Ishikawa (cell line): ENCODE measurements at regions not wholly inside any gene's neighbourhood (a gene's known extent, or its start where the extent isn't known, plus 50 kb on each side); places are given as distances from the start of the nearest gene placed in this dataset.

Source experiments
- CEBPB ChIP-seq: IDR thresholded peaks from 2 replicates; pipeline ENCODE4 v1.6.1; 2012
- EGR1 ChIP-seq: IDR thresholded peaks from 2 replicates; pipeline ENCODE4 v1.6.1; 2012
- EP300 ChIP-seq: IDR thresholded peaks from 2 replicates; pipeline ENCODE4 v1.6.1; 2012; ENCODE audit warnings: borderline replicate concordance
- FOXM1 ChIP-seq: IDR thresholded peaks from 2 replicates; pipeline ENCODE4 v1.6.1; 2012; ENCODE audit warnings: low read depth, borderline replicate concordance
- MAX ChIP-seq: IDR thresholded peaks from 2 replicates; pipeline ENCODE4 v1.6.1; 2012
- RAD21 ChIP-seq: IDR thresholded peaks from 2 replicates; pipeline ENCODE4 v1.6.1; 2012; ENCODE audit warnings: low read depth
- REST ChIP-seq: IDR thresholded peaks from 2 replicates; pipeline ENCODE4 v1.6.1; 2012; ENCODE audit warnings: low read depth, mild to moderate bottlenecking
- YY1 ChIP-seq: IDR thresholded peaks from 2 replicates; pipeline ENCODE4 v1.6.1; 2012; ENCODE audit warnings: low read depth
- ZBTB7A ChIP-seq: IDR thresholded peaks from 2 replicates; pipeline ENCODE4 v1.6.1; 2012; ENCODE audit warnings: low read depth
- TF ChIP-seq, protein P1 (sequence below): IDR thresholded peaks from 2 replicates; pipeline ENCODE4 v1.6.1; 2012

DNA sequence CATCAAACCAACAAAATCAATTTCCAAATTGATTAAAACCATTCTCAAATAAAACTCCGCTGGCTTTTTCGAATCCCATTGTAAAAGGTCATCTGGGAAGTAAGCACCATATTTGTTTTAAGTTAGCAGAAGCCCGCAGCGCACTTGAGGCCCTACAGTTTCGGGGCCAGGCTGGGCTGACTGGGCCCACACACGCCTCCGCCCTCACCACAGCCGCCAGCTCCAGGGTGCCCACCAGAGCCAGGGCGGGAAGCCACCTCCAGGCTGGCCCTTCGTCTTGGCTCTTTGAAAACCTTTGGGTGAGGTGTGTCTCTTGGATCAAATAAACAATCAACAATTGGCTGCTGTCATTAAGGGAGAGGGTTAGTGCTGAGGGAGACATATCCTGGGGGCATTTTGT lies 133.3 kb downstream of the SOX1 start:
- TF ChIP-seq MAX (no peak), REST (no peak), YY1 (no peak), EP300 (no peak), ZBTB7A (no peak), CEBPB (no peak), FOXM1 (no peak), EGR1 (no peak), RAD21 (no peak)
- TF ChIP-seq, protein P1, sequence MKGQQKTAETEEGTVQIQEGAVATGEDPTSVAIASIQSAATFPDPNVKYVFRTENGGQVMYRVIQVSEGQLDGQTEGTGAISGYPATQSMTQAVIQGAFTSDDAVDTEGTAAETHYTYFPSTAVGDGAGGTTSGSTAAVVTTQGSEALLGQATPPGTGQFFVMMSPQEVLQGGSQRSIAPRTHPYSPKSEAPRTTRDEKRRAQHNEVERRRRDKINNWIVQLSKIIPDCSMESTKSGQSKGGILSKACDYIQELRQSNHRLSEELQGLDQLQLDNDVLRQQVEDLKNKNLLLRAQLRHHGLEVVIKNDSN = no peak
